ENCODE measurements at regions not wholly inside any gene's neighbourhood (a gene's known extent, or its start where the extent isn't known, plus 50 kb on each side); places are given as distances from the start of the nearest gene placed in this dataset.

- no peak for DNase-seq
Measured at GRCh38 chrX:110408949-110409588, 50.4 kb downstream of the RTL9 start.

- DNase-seq, result no peak
Measured at GRCh38 chrX:110409925-110410324, 51.3 kb downstream of the RTL9 start.

- DNase-seq, result no peak
Measured at GRCh38 chrX:110410603-110411002, 52.0 kb downstream of the RTL9 start.

GRCh38 chrX:110412971-110413726 is 54.5 kb downstream of the RTL9 start:
- DNase-seq, result peak; percentile 48

GRCh38 chrX:110413727-110414124 is 55.1 kb downstream of the RTL9 start:
- no peak for DNase-seq

- no peak for DNase-seq
Measured at GRCh38 chrX:110414273-110414672, 55.6 kb downstream of the RTL9 start.

- no peak for DNase-seq
Measured at GRCh38 chrX:110414679-110415439, 56.2 kb downstream of the RTL9 start.

GRCh38 chrX:110415440-110416170 is 57.0 kb downstream of the RTL9 start:
- no peak for DNase-seq

- no peak for DNase-seq
Measured at GRCh38 chrX:110417128-110417527, 58.5 kb downstream of the RTL9 start.

GRCh38 chrX:110418316-110419235 is 59.9 kb downstream of the RTL9 start:
- no peak for DNase-seq

GRCh38 chrX:110419512-110419911 is 60.9 kb downstream of the RTL9 start:
- DNase-seq, result no peak

- no peak for DNase-seq
Measured at GRCh38 chrX:110420771-110421499, 62.3 kb downstream of the RTL9 start.

GRCh38 chrX:110421500-110422455 is 63.1 kb downstream of the RTL9 start:
- DNase-seq, result no peak

GRCh38 chrX:110425222-110426154 is 66.8 kb downstream of the RTL9 start:
- no peak for DNase-seq

- DNase-seq, result no peak
Measured at GRCh38 chrX:110426155-110426504, 67.5 kb downstream of the RTL9 start.

GRCh38 chrX:110427076-110427475 is 68.4 kb downstream of the RTL9 start:
- DNase-seq, result no peak

- DNase-seq, result no peak
Measured at GRCh38 chrX:110428144-110428543, 69.5 kb downstream of the RTL9 start.

- no peak for DNase-seq
Measured at GRCh38 chrX:110430293-110431076, 71.8 kb downstream of the RTL9 start.
